Endothelial cell of umbilical vein (primary cell): ENCODE measurements at regions not wholly inside any gene's neighbourhood (a gene's known extent, or its start where the extent isn't known, plus 50 kb on each side); places are given as distances from the start of the nearest gene placed in this dataset.
A peak's percentile ranks its signal among the peaks of the same experiment; 100 is the strongest.

Source experiments
- BruUV-seq: library from RNA; stranded (reverse); fragments of 400-500 nt; replicated peaks from 2 replicates; lab custom pipeline; 2021; lab: Mats Ljungman, UMichigan
- CTCF ChIA-PET: fragments of 300-600, 350-600 bp; sonication (Branson Sonifier 250); formaldehyde crosslinking; loops from one replicate; lab custom pipeline; 2021; ENCODE audit warnings: antibody characterized with exemption, inconsistent platforms; lab: Charles Lee
- POLR2A ChIA-PET: fragments of 300-600, 350-600 bp; sonication (Branson Sonifier 250); formaldehyde crosslinking; loops from one replicate; lab custom pipeline; 2021; ENCODE audit warnings: antibody characterized with exemption, inconsistent platforms; lab: Charles Lee
- DNase-seq: peaks from one replicate; pipeline ENCODE4 v3.0.0-alpha.2; 2011; ENCODE audit warnings: low read depth, low spot score
- FAIRE-seq: peaks from 2 replicates; lab custom pipeline; 2011; peaks lifted over from hg19 to GRCh38; lab: Jason Lieb, UNC
- H2AFZ ChIP-seq: 2 replicates; pipeline ENCODE4 v1.6.0; 2012; ENCODE audit warnings: low read depth, low read length, control low read depth, inconsistent platforms
- H3K27ac ChIP-seq: 2 replicates; pipeline ENCODE4 v1.5.1; 2011; ENCODE audit warnings: low read depth, mild to moderate bottlenecking, control low read depth, low read length, moderate library complexity; ENCODE audit not compliant: insufficient read depth
- H3K27me3 ChIP-seq, 2 experiments: 2 replicates each; pipeline versions ENCODE4 v1.6.0 to v1.6.1; 2011; ENCODE audit warnings: low read length in 2 of 2, mixed read lengths in 1 of 2; ENCODE audit not compliant: control insufficient read depth in 2 of 2, insufficient read depth in 2 of 2
- H3K36me3 ChIP-seq, 2 experiments: 2 replicates in 1 of 2; 3 replicates in 1 of 2; pipeline ENCODE4 v1.5.1; 2011; ENCODE audit warnings: low read length in 2 of 2, mild to moderate bottlenecking in 1 of 2, moderate library complexity in 1 of 2; ENCODE audit not compliant: control insufficient read depth in 2 of 2, insufficient read depth in 2 of 2; ENCODE audit errors: extremely low read depth in 1 of 2
- H3K4me1 ChIP-seq: 3 replicates; pipeline ENCODE4 v1.5.1; 2011; ENCODE audit warnings: mild to moderate bottlenecking, low read length; ENCODE audit not compliant: control insufficient read depth, insufficient read depth; ENCODE audit errors: extremely low read depth
- H3K4me2 ChIP-seq: 2 replicates; pipeline ENCODE4 v1.6.1; 2011; ENCODE audit warnings: low read length, control low read depth, mixed read lengths; ENCODE audit not compliant: insufficient read depth
- H3K4me3 ChIP-seq, 3 experiments: fragments of 200-600 bp in 1 of 3; sonication (generic), shearing (Covaris generic) in 1 of 3; replicated peaks in 1 of 3; 2 replicates each; pipeline ENCODE4 v1.5.1; 2011 to 2016; ENCODE audit warnings: control low read depth in 3 of 3, low read length in 3 of 3, mild to moderate bottlenecking in 2 of 3, inconsistent platforms in 1 of 3, low read depth in 1 of 3, moderate library complexity in 1 of 3; ENCODE audit not compliant: insufficient read depth in 1 of 3
- H3K79me2 ChIP-seq: 2 replicates; pipeline ENCODE4 v1.6.0; 2012; ENCODE audit warnings: low read length, inconsistent platforms; ENCODE audit not compliant: control insufficient read depth, insufficient read depth
- H3K9ac ChIP-seq: replicated peaks from 2 replicates; pipeline ENCODE3; 2011; ENCODE audit warnings: low read length, control low read depth; ENCODE audit not compliant: insufficient read depth; ENCODE audit errors: extremely low read depth
- H3K9me1 ChIP-seq: replicated peaks from 3 replicates; pipeline ENCODE4 v1.6.0; 2011; ENCODE audit warnings: mild to moderate bottlenecking, low read length; ENCODE audit not compliant: control insufficient read depth, insufficient read depth; ENCODE audit errors: extremely low read depth
- H3K9me3 ChIP-seq: replicated peaks from 2 replicates; pipeline ENCODE4 v1.5.1; 2012; ENCODE audit warnings: low read length, inconsistent platforms; ENCODE audit not compliant: control insufficient read depth, insufficient read depth
- H4K20me1 ChIP-seq: replicated peaks from 2 replicates; pipeline ENCODE3; 2011; ENCODE audit warnings: mild to moderate bottlenecking, low read length; ENCODE audit not compliant: control insufficient read depth, insufficient read depth; ENCODE audit errors: extremely low read depth
- CTCF ChIP-seq, 2 donors: IDR thresholded peaks; 1 replicate in 1 of 2; 2 replicates in 1 of 2; pipeline ENCODE4 v1.5.1; 2011; ENCODE audit warnings: low read length in 2 of 2, mild to moderate bottlenecking in 2 of 2, moderate library complexity in 2 of 2, control low read depth in 1 of 2, inconsistent platforms in 1 of 2, low read depth in 1 of 2; ENCODE audit not compliant: insufficient read depth in 1 of 2; ENCODE audit errors: extremely low read depth in 1 of 2
- EZH2 ChIP-seq: IDR thresholded peaks from 2 replicates; pipeline ENCODE4 v1.6.1; 2012; ENCODE audit warnings: borderline replicate concordance, low read depth, mild to moderate bottlenecking, moderate library complexity, low read length, inconsistent platforms; ENCODE audit not compliant: severe bottlenecking
- FOS ChIP-seq: IDR thresholded peaks from 2 replicates; pipeline ENCODE4 v1.6.1; 2011; ENCODE audit warnings: mild to moderate bottlenecking, low read length, moderate library complexity, borderline replicate concordance; ENCODE audit not compliant: insufficient read depth
- GATA2 ChIP-seq: IDR thresholded peaks from 2 replicates; pipeline ENCODE4 v1.7.0; 2011; ENCODE audit warnings: low read depth, mild to moderate bottlenecking, moderate library complexity, mixed read lengths, low read length; ENCODE audit not compliant: insufficient read length, insufficient read depth
- JUN ChIP-seq: IDR thresholded peaks from 2 replicates; pipeline ENCODE4 v1.6.1; 2011; ENCODE audit warnings: borderline replicate concordance, low read depth; ENCODE audit not compliant: insufficient read length, insufficient read depth
- MAX ChIP-seq: IDR thresholded peaks from 2 replicates; pipeline ENCODE4 v1.6.1; 2011; ENCODE audit not compliant: insufficient read depth, insufficient read length
- MYC ChIP-seq: IDR thresholded peaks from one replicate; pipeline ENCODE4 v1.6.1; 2011; ENCODE audit warnings: mild to moderate bottlenecking, low read depth, low read length
- POLR2A ChIP-seq: IDR thresholded peaks from 2 replicates; pipeline ENCODE4 v1.6.1; 2012; ENCODE audit warnings: low read depth, mild to moderate bottlenecking, control low read depth, low read length
- POLR2AphosphoS5 ChIP-seq: IDR thresholded peaks from 2 replicates; pipeline ENCODE4 v1.6.1; 2012; ENCODE audit warnings: low read depth, mild to moderate bottlenecking, control low read depth, low read length, moderate library complexity; ENCODE audit not compliant: insufficient read depth
- dilution Hi-C: fragments of 300-500 bp; cut with MboI; formaldehyde crosslinking; loops from one replicate; pipeline ENCODE4 v1.15.0; 2019; ENCODE audit warnings: low sequenced_read_pairs; ENCODE audit not compliant: extremely low pct_ligation_motif_present
- intact Hi-C: fragments of 100-400 bp; cut with micrococcal nuclease; formaldehyde crosslinking; loops from one replicate; pipeline ENCODE4 v1.10.0; 2022

DNA sequence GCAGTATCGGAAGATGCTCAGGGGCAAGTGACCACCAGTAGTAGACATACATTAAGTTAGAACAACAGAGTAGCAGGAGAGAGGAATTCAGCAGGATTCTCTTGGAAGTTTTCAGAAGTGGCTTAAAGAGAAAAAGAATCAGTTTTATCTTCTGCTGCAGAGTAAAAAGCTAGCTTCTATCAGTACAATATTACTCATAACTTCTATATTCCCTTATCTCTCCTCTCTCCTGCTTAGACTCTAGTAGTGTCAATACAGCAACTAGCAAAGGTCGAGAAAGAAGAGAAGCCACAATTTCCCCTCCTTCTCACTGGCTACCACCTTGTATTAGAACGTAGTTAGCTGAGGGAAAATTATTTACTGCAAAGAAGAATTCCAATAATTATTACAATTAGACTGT, 539.7 kb downstream of the DIPK2A start:
- TF ChIP-seq POLR2AphosphoS5 (no peak), JUN (no peak), POLR2A (no peak), EZH2 (no peak), CTCF (IDR thresholded peaks at IDR 0.05; ENCODE audit: extremely low read depth in 1 of 2, insufficient read depth in 1 of 2, low read depth in 1 of 2, low read length in 2 of 2) (no peak), FOS (no peak), MAX (no peak), GATA2 (no peak), MYC (no peak)
- ChIA-PET CTCF (no interaction called here), POLR2A (no interaction called here)
- no peak overlapping the region for H3K27ac ChIP-seq
- no peaks in the 10 kb centered on the region for H3K36me3 ChIP-seq
- H2AFZ ChIP-seq: no peak overlapping the region
- intact Hi-C loops (no loop called here), dilution Hi-C loops (no loop called here)
- H3K4me3 ChIP-seq: no peak overlapping the region
- H3K79me2 ChIP-seq: no peaks in the 10 kb centered on the region
- FAIRE-seq: peak; percentile 8
- H3K9me1 ChIP-seq: no peaks in the 10 kb centered on the region
- no peaks in the 10 kb centered on the region for H3K9me3 ChIP-seq
- BruUV-seq: no TSS peak
- H3K27me3 ChIP-seq: no peaks in the 10 kb centered on the region
- H3K4me1 ChIP-seq: no peaks in the 10 kb centered on the region
- no peak overlapping the region for H3K4me2 ChIP-seq
- no peak overlapping the region for H3K9ac ChIP-seq
- H4K20me1 ChIP-seq: no peaks in the 10 kb centered on the region
- no peak for DNase-seq
